ENCODE measurements at regions not wholly inside any gene's neighbourhood (a gene's known extent, or its start where the extent isn't known, plus 50 kb on each side); places are given as distances from the start of the nearest gene placed in this dataset.

GRCh38 chr14:58732387-58732786 is 94.6 kb downstream of the DACT1 start:
- TF ChIP-seq POLR2AphosphoS5 (IDR thresholded peaks at IDR 0.05; ENCODE audit: low read depth, low read length) (no peak), POLR2A (IDR thresholded peaks at IDR 0.05; ENCODE audit: low read depth, low read length) (no peak), TAF1 (IDR thresholded peaks at IDR 0.05; ENCODE audit: low read depth, low read length) (no peak), SPI1 (IDR thresholded peaks at IDR 0.05; ENCODE audit: low read depth, low read length) (no peak), POU2F2 (IDR thresholded peaks at IDR 0.05; ENCODE audit: low read depth, low read length) (no peak), PAX5 (IDR thresholded peaks at IDR 0.05; ENCODE audit: insufficient read depth, low read length, severe bottlenecking) (no peak)
